ENCODE measurements at regions not wholly inside any gene's neighbourhood (a gene's known extent, or its start where the extent isn't known, plus 50 kb on each side); places are given as distances from the start of the nearest gene placed in this dataset.
A peak's percentile ranks its signal among the peaks of the same experiment; 100 is the strongest.
"Not testable (repeated sequence)": the region's sequence is repeated elsewhere in the genome, so short reads cannot be mapped to it uniquely, and the experiment has no call there.

DNA sequence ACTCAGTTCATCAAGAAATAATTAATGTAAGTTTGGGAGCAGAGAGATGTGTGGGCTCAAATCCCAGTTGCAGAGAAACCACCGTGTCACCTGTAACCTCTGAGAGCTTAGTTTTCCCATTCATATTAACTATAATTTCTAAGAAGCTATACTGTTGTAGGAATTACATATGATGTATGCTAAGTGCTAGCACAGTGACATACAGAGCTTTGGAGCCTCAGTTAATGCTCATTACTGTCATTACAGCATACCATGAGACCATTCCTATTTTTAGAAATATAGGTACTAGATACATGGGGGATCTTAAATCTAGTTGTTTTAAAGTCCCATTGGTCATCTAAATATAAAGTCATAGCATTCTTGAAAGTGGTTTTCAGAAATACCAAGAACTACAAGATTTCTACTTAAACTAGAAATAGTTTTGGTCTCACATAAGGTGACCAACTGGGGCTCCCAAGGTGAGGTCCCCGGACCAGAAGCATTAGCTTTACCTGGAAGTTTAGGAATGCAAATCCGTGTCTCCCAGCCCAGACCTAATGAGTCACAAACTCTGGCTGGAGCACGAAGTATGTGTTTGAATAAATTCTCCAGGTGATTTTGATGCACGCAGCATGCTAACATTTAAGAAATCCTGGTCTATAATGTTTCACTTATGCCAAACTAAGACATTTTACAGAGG is 144.6 kb downstream of the LACC1 start:
- no peak for DNase-seq

DNA sequence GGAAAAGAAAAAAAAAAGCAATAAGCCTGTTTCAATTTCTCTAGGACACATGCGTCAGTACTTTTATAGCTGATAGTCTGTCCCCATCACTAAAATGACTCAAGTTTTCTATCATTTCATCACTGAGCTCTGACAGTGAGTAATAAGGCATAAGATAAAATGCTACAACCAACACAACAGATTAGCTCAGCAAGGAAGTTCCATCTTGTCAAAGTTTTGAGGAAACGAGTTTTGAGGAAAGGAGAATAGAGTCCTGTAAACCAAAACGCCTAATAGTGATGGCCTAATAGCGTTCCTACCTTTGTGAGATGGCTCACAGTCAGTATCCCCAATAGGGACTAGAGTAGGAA is 145.1 kb downstream of the LACC1 start:
- DNase-seq: peak; percentile 31

DNA sequence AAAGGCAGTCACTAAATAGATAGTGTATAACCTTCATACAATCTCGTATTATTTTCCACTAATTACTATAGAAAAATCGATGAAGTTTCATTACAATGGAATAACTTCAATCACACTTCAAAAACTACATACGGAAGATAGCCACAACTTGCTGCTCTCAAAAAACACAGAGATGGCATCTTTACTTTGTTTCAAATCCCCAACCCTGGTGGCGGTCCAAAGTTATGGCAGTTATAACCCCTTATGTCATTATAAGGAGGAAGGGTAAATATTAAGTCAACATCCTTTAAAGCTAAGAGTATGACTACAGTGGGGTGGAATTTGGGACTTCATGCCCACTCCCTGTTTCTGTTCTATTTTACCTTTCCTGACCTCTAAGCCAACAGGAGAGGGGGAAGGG is 146.5 kb downstream of the LACC1 start:
- no peak for DNase-seq

DNA sequence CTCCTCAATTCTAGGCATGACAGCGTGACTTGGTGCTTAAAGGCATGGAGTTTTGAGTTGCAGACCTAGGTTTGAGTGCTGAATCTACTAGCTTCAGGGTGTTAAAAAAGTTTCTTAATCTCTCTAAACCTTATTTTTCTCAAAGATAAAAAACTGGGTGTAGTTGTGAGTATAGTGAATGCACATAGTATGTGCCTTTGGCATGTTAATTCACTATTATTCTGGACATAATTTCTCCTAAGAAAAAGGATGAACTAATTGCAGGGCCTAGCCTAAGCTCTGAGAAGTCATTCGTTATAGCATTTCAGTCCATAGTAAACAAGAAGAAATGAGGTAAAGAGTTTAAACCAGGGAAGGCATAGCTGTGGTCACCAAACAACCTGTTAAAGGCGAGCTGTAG is 149.0 kb downstream of the LACC1 start:
- DNase-seq: no peak

DNA sequence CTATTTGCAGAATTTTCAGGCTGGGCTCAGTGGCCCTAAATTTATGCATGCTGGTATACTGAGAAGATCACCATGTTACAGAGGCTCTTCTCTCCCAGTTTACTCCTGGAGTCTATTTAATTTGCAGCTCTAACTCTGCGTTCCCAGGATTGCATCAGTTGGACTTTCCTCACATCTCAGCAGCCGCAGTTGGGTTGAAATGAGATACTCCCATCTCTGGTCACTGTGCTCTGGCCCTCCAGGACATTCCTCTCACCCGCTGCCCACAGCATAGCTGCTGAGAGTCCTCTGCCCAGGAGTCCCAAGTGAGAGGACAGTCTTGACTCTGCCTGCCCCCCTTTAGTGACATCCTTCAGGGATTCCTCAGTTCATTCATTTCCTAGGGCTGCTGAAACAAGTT is 150.9 kb downstream of the LACC1 start:
- no peak for DNase-seq

DNA sequence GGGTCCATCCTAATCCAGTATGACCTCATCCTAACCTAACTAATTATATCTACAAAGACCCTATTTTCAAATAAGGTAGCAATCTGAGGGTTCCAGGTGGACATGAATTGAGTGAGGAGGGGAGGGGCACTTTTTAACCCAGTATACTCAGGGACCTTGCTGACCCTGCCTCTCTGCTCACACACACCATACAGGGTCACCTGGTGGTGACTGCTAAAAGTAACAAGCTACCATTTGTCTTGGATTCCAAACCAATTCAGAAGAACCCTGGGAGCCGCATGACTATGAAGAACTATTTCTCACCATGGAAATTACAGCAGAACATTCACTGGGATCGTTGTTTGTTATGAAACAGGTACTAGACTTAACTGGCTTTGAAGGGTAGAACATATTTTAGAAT is 151.9 kb downstream of the LACC1 start:
- DNase-seq: no peak

DNA sequence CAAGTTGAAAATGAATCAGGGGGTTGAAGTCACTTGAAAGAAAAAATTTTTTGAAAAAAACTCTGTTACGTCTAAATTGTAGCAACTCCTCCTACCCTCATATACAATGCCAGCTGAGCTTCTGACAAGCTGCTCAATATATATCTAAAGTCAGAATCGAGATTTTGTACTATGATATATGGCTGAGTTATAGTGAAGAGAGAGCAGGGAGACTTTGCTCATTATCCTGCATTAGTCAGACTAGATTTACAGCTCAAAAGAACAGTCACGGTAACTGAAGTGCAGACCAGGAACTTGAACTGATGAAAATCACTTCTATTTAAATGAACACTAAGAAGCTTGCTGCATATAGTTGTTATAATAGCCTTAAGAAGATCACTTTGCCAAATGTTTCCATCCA is 153.1 kb downstream of the LACC1 start:
- no peak for DNase-seq

DNA sequence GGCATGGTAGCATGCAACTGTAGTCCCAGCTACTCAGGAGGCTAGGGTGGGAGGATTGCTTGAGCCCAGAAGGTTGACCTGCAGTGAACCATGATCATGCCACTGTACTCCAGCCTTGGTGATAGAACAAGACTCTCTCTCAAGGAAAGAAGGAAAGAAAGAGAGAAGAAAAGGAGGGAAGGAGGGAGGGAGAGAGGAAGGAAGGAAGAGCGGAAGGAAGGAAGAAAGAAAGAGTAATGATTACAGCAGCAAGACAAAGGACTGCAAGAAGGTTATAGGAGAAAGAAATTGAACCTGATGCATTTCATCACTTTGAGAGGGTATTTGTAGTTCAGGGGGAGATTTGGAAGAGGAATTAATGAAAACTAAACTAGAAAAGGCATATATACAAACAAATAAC is 155.7 kb downstream of the LACC1 start:
- no peak for DNase-seq

DNA sequence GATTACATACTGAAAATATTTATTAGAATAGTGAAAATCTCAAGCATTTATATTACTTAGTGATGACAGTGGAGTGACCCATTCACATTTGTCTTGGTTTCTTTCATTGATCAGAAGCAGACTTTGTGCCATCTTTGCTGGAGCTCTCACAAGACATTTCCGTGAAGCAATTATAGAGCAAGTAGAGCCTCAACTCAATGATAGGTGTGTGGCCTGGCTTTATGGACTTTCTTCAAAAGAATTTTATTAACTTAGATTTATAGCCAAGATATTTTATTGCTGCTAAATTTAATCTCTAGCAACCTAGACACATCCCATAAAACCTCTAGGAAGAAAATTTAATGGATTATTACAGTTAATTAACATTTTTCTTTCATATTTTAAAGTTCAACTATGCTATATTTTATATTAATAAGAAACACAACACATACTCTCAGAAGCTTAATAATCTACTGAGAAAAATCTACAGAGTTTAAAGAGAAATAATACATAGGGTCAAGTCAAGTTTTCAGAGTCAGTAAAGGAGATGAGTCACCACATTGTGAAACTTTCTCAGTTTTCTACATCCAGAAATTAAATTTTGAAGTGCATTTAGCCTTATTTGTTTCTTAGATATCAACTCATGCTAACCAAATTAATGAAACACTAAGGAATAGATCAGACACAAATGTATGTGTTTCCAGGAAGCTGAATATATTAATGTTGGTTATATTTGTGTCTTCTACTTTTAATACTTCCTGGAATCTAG is 160.5 kb downstream of the LACC1 start:
- no peak for DNase-seq

DNA sequence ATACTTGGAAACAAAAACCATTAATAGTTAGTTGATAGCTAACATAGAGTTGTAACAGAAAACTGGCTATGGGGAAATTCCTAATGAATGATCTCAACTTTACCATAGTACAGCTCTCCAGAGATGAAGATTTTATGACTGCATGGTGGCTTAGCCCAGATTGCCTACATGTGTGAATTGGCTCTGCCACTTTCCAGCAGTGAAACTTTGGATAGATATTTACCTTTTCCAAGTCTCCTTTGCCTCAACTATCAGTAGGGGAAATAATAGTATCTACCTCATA is 161.1 kb downstream of the LACC1 start:
- no peak for DNase-seq

DNA sequence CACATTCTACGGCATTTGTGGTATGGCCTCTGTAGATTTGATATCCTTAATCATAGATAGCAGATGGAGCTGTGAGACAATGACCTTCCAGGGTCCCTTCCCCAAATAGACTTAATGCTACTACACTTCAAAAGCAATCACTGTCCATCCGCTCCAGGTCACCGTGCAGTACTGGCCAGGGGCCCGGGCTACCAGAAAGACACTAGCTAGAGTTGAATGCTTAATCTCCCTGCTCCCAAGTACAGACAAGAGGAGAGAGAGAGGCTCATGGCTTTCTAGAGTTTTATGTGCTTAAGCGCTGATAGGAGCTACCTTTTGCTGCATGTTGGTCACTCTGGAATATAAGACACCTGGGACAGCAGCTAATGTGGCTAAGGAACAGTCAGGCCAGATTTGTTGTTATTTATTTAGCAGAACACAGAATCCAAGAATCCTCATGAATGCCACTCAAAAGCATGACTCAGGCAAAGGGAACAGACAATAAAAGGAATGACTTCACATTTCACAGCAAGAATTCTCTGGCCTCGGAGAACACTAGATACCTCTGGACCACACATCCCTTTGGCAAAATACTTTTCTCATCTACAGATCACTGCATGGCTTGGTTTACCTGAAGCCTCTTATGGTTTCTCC is 165.0 kb downstream of the LACC1 start:
- no peak for DNase-seq

DNA sequence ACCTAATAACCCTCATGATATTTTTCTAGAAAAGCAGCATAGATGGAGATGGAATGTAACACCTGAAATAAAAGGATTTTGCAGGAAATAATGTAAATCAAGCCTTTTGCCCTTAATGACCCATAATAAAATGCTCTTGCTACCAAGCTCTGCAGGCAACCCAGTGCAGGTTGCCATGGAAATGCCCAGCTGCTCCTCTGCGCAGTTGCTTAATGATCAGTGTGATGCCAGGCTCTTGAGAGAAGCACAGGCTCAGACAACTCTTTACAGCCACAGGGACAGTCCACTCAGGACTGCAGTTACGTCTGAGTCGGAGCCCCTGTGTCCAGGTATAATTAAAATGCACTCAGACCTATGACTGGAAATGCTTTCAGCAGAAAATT is 165.5 kb downstream of the LACC1 start:
- DNase-seq: no peak

DNA sequence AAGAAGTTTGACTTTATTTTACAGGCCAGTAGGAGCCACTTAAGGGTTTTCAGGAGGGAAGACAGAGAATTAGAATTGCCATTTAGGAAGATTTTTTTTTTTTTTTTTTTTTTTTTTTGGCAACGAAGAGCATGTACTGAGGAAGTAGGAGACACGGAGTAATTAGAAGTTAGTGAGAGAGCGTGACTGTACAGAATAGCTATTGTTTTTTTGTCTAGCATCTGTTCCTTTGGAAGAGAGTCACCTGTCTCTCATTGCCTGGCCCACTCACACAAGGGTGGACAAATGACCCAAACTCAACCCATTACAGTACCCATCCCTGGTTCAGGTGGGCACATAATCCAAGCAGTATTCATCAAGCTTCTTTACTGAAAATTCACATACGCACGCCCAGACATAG is 166.7 kb downstream of the LACC1 start:
- no peak for DNase-seq

DNA sequence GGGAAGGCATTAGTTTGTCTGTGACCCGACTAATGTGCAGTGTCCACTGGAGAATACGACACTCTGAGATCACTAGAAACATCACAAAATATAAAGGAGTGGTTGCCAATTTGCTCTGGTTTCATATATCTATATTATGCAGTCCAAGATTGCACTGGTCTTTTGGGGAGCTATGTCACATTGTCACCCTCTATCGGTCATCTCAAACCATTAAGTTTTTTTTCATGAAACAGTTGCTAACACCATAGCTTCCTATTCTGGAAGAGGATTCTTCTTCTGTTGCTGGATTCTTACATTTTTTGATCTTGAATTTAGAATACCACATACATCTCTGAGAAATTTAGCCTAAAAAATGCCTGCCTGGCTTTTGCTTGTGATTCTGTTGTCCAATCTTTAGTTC is 168.6 kb downstream of the LACC1 start:
- peak; percentile 43 for DNase-seq

DNA sequence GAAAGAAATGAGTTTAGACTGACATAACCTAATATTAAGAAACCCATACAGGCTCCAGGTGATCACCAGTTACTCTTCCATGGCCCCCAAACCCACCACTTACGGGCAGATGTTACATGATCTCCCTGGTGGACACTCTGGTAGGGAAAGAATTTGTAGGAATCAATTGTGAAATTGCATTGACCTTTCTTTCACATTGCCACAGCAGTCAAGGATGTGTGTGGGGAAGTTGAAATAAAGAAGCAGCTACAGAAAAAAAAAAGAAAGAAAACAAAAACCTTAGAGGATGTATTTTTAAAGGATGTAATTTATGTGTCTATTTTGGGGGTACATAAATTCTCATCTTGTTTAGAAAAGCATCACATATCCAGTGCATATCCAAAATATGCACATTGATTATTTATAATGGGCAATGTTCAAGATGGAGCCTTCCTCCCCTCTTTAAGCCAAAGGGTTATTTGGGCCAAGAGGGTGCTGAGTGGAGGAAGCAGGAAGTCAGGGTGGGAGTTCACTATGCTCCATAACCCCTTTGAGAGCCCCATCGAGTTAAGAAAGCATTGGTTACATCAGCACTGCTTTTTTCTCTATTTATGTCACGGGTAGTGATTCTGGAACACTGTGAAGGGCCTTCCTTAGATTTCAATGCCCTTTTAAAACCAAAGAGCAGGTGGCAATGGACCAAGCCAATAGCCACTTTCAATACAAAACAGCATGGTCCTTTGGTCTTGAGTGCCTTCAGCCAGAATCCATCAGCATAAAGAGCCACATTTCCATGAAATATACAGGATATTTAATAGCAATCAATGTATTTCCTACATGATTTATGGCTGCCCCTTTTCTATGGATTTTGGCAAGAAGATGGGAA is 169.6 kb downstream of the LACC1 start:
- no peak for DNase-seq

DNA sequence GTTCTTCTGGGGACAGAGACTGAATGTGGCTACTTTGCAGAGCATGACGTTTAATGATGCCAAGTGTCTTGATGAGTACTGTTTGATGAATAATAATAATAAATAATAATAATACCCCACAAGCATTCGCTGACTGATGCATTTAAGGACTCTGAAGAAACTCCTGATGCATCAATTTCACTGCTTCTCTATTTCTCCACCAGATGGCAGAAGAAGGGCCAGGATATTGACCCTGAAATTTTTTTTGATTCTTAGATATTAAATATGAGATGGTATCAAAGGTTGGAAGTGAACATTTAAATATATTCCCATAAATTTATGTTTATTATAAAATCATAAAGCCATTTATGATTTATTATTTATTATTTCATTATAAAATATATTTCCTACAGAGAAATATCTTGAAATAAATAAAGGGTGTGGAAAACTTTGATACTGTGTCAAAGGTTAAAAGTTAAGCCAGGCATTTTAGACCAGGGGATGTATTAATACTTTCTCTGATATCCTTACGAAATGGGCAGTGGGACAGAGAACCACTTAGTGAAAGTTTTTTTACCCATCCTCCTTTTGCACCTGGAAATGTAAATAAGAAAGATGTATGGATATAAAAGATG is 170.9 kb downstream of the LACC1 start:
- no peak for DNase-seq

DNA sequence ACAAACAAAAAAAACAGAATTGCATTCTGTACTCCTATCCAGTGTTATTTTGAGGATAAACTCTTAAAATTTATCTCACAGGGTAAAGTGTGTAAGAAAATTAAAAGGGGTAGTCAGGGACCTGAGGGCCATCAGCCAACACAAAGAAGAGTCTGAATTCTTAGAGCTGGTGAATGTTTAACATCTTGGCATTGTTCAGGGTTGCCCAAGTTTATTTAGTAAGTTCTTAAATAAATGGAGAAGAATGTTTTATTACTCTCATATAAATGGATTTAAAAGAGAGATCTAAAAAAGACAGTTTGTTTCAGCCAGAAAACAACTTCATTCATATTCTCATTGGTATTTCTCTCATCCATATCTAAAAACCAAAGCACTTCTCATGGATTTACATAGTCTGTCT is 171.7 kb downstream of the LACC1 start:
- no peak for DNase-seq

DNA sequence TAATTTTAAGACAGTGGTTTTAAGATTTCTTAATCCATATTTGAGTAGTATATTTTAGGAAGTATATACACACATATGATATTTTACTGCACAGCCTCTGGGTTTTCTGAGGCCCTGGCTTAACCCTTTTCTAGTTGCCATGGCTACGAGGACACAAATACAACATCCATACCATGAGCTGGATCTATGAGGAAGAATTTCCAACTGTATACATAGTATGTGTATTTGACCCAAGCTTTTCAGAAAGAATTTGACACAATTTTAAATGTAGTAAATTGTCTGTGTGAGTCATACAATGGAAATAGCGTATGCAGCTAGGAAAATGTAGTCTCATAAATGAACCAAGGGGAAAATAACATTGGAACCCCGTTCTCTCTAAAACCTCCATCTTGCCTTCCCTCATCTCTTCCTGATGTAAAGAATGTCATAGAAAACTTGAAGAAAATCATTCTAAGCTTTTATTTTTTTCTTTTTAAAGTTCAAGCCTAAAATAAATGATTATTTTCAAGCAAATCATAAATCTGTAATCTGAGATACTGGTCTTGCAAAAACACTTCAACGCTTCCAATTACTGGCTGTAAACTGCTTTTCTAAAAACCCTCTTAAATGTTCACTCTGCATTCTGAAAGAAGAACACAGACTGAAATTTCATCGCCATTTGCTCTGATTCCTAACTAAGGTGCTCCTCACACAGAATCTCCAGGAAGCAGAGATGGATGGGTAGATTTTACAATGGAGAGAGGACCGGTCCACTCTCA is 172.4 kb downstream of the LACC1 start:
- peak; percentile 16 for DNase-seq

DNA sequence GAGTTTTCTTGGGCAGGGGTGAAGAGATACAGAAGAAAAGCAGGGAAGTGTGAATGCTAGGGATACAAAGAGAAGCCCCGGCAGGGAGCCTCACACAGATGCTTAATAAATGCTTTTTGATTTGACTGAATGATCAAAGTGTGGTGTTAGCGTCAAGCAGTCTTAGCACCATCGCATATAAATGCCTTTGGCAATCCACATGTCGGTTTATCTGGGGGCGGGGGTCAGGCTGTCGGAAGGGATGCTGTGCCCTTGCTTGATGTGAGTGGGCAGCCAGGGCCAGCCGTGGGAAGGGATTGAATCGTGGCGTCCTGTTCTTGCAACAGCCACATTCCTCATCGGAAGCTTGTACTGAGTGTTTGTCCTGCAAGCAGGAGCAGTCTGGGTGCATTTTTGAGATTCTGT is 173.1 kb downstream of the LACC1 start:
- DNase-seq: no peak

DNA sequence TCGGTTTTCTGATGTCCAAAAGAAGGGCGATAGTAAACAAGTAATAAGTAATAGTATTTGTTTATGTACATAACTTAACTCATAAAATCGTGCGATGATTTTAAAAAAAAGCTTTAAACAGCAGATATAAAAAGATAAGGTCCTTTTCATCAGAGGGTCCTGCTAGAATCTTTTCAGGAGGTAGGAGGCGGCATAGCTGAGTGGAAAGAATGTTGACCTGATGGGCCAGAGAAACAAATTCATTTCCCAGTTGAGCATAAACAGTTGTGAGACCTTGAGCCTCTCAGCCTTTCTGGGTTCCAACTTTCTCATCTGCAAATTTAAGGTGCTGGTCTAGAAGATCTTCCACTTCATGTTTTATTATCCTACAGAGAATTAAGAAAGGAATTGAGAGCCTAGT is 173.5 kb downstream of the LACC1 start:
- DNase-seq: no peak

DNA sequence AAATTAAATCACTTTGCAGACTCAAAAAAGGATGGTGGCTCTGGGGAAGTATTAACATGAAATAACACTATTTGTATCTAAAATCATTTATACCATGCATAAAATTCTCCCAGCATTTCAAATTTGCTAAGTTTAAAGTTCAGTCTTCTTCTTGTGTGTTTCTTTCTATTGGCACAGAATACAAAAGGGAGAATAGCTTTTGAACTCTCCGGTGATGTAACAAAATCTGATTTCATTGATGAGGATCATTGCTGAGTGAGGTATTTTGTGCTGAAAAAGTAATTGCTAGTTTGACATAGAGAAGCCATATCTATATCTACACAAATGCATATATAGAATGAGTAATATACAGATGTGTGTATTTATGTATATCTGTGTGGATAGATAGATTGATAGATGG is 174.8 kb downstream of the LACC1 start:
- DNase-seq: no peak

DNA sequence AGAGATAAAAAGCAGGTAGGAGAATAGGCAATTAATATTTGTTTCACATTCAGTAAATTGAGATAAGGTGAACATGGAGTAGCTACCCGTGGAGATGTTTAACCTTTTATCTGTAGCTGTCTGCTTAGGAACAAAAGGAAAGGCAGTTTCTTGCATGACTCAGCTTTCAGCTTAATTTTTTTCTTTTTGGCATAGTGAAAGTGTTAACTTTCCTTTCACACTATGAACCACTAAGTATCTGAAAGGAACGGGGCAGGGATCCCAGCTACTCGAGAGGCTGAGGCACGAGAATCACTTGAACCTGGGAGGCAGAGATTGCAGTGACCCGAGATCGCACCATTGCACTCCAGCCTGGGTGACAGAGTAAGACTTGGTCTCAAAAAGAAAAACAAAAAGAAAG is 176.0 kb downstream of the LACC1 start:
- DNase-seq: not testable (repeated sequence)

DNA sequence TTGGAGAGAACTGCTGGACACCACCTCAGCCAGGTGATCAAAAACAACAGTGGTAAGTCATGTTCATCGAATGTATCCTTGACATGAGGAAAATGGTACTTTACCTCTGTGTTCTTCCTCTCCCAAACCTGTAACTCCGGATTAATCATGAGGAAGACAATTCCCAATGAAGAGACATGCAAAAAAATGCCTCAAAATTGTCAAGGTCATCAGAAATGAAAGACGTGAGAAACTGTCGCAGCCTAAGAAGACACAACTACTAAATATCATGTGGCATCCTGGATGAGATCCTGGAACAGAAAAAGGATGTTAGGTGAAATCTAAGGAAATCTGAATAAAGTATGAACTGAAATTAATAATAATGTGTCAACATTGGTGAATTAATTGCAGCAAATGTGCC is 178.4 kb downstream of the LACC1 start:
- no peak for DNase-seq
